GM18507 (cell line): ENCODE measurements at regions not wholly inside any gene's neighbourhood (a gene's known extent, or its start where the extent isn't known, plus 50 kb on each side); places are given as distances from the start of the nearest gene placed in this dataset.
"Not testable (repeated sequence)": the region's sequence is repeated elsewhere in the genome, so short reads cannot be mapped to it uniquely, and the experiment has no call there.

Source experiments
- DNase-seq: peaks from one replicate; pipeline ENCODE4 v3.0.0; 2011; ENCODE audit warnings: low read depth; ENCODE audit not compliant: insufficient read length; ENCODE audit errors: extremely low spot score
- FAIRE-seq: peaks from 2 replicates; lab custom pipeline; 2011; peaks lifted over from hg19 to GRCh38; lab: Jason Lieb, UNC

DNA sequence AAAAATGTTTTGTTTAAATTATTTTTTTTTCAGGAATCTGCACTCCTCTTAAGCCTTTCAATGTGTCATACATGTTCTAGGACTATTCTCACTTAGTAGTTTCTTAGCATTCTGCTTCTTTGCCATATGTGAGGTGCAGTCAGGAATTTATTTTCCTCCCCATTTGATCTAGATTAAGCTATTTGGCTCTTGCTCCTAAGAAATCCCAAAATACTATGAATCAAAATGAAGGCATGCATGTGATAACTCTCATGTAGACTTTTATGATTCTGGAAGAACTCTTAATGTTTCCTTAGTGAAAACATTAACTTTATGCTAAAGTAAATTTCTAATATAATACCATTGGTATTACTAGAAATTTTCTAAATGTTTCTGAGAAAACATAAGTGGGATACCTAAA is 664.5 kb downstream of the RAPGEF2 start:
- DNase-seq = no peak

DNA sequence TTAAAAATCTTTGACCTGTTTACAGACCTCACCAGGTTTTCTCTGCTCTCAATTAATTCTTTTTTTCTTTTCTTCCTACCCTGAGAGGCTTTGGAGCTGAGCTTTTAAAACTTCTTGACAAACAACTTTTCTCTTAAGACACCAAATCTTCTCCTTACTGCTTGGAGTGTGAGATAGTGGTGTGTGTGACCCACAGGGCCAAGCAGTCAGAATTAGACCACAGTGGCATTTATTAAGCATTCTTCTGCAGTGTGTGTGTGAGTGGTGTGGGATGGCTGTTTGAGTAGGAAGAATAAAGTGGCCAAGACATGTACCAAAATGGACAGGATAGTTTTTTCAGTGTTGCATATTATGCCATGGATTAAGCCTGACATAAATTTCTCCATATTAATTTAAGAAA is 665.1 kb downstream of the RAPGEF2 start:
- FAIRE-seq = no peak
- DNase-seq = no peak

More for the DNA sequence above, 664.5 kb downstream of the RAPGEF2 start:
- FAIRE-seq = no peak

DNA sequence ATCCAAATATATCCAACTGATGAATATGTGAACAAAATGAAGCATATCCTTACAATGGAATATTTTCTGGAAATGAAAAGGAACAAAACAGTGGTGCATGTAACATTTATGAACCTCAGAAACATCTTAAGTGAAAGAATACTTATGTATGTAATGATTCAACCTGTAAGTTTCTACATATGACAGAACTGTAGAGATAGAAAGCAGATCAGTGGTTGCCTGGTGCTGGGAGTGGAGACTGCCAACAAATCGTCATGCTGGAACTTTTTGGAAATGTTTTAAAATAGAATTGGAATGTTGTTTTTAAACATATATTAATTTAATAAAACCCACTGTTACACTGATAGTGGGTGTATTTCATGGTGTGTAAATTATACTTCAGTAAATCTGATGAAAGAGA is 667.5 kb downstream of the RAPGEF2 start:
- DNase-seq = no peak
- no peak for FAIRE-seq

DNA sequence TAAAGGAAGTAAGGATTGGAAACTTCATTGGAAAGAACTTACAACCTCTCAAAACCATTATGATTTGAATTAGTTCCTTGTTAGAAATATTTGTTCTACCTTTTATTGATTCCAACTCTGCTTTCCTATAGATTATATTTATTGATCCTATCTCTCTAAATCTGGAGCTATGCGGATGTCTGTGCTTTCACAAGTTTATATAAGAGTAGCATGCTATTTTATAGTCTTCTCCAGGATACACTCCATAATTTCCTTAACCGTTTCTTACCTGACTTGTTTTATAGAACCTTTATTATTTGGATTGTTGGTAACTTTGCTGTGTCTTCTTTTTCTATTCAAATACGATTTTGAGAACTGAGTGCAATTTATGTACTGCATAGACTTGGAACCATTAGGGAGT is 668.1 kb downstream of the RAPGEF2 start:
- FAIRE-seq (no peak), DNase-seq (no peak)

DNA sequence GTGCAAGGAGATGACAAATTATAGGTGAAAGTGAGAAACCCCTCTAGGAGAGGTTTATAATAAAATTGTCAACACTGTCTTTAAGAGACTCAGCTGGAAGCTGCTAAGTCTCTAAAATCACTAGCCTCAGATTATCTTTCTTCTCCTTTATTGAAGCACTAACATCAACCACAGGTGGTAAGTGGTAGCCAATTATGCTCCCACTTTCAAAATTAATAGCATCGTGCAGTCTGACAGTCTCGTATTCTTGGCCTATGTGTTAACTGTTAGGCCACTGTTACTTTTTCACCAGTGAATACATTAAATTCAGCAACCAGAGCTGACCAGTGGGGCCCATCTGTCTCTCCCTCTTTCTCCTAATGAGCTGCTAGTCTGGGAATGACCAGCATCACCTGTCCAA is 674.1 kb downstream of the RAPGEF2 start:
- DNase-seq (no peak), FAIRE-seq (no peak)

DNA sequence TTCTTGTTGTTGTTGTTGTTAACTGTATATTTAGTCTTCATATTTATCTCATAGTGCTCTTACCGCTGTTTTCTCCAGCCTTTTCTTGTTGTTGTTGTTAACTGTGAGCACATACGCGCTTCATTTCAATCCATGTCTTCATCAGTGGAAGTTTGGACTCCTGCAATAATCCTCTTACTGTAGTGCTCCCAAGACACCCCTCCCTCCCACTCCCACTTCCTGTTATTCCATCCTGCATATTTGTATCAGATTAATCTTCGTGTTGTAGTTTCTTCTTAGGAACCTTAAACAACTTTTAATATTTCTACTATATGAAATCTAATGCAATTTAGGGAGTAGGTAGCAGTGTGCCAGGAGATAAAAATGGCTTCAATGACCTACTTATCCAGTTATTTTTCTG is 674.8 kb downstream of the RAPGEF2 start:
- no peak for FAIRE-seq
- no peak for DNase-seq

DNA sequence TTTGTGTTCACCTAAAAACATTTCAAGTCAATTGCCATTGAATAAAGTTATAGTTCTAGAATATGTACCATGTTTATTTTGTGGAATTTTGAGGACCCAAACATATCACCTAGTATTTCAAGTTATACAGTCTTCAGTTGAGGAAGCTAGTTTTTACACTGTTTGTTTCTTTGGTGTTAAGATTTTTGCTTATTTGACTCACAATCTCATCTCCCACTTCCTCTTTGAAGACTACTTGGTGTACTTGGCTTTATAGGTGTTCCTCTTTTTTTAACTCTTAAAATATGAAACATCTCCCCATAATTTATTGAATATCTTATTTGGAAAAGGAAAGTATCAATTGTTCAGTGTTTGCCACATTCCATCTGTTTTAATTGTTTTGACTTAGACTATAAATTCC is 675.4 kb downstream of the RAPGEF2 start:
- FAIRE-seq = no peak
- no peak for DNase-seq

DNA sequence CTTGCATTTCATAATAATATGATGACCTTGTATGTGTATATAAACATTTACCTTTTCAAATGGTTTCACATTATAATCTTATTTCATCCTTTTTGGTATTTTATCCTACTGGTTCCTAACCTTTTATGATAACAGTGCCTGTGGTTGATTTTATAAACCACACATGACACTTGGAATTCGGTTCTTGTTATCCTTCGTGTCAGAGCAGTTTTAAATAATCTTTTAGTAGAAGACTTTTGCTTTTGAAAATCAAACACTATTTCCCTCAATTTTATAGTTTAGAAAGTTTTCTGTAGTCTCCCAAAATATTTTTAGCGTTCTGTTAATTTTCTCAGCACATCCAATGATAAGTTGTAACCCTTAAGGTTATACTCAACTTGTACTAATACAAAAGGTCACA is 676.8 kb downstream of the RAPGEF2 start:
- FAIRE-seq (no peak), DNase-seq (no peak)

DNA sequence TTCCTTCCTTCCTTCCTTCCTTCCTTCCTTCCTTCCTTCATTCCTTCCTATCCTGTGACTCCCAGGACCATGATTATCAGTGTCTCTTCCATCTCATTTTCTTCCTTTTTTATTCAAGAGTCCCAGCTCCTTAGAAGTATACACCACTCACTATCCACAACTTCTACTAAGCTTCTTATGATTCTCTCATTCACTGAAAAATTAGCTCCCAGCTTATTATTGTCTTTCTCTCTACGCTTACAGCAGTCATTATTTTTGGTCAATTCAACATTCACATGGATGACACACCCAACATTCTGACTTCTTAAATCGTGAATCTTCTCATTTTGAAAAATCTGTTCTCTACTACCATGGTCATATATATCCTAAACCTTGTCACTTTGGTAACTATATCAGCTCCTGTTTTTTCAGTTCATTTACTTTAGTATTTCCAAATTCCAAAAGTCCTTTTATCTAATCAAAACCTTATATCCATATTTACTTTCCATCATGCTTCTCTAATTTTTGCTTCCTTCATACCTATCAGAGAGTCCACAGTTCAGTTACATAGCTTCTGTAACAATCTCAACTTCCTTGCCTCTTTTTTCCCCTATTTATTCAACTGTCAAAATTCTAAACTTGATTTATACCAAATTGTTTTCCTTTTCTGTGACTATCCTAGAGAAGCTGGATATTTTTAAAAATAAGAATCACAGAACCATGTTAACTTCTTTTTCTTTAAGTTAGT is 677.5 kb downstream of the RAPGEF2 start:
- no peak for DNase-seq
- FAIRE-seq = no peak

DNA sequence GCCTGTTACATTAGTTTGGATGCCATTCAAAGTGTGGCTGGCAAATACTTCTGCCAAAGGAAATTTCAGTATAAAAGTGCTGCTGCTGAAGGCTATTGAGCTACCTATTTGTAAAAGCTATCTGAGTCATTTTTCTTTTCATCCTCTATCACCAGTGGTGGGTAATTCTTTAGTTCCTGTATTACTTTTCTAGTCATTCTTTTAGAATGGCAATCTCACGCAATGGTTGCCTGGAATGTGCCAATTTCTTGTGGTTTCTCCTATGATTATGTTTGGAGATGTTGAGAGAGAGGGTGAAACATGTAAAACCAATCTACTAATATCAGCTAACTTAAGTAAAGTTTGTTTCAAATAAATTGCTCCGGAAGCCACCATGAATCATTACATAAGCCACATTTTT is 685.0 kb downstream of the RAPGEF2 start:
- FAIRE-seq (no peak), DNase-seq (no peak)

DNA sequence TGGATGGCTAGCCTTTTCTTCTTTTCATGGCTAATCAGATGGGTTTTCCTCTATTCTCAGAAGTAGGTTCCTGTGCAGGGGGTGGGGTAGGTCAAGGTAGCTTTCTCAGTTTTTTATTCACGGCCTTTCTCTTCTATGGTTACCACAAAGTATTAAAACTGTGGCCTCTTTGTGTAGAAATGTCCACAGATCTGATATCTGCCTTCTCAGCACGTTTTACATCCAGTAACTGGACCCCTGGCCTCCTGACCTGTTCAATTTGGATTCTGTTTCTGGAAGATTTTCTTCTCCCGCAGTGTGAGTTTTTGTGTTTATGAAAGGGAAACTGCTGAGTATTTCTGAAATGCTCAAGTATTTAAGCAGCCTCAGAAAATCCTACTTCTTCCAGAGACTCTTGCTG is 688.5 kb downstream of the RAPGEF2 start:
- no peak for FAIRE-seq

DNA sequence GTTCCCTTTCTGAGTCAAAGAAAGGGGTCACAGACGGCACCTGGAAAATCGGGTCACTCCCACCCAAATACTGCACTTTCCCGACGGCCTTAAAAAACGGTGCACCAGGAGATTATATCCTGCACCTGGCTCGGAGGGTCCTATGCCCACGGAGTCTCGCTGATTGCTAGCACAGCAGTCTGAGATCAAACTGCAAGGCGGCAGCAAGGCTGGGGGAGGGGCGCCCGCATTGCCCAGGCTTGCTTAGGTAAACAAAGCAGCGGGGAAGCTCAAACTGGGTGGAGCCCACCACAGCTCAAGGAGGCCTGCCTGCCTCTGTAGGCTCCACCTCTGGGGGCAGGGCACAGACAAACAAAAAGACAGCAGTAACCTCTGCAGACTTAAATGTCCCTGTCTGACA is 701.7 kb downstream of the RAPGEF2 start:
- FAIRE-seq = not testable (repeated sequence)

More for the DNA sequence above, 688.5 kb downstream of the RAPGEF2 start:
- DNase-seq = no peak

DNA sequence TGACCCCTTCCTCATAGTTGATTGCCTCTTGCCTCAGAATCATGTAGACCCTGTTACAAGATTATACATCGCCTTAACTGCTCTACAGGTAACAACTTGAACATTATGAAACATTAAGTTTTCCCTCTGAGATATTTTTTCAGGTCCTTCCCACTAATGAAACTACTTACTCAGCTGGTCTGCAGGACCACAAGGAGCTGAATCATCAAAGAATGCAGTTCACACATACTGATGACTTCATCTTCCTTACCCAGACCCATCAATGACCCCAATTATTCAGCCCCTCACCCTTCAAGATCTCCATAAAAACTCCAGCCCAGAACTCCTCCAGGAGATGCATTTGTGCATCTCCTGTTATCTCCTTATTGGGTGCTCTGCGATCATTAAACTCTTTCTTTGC is 720.9 kb downstream of the RAPGEF2 start:
- FAIRE-seq = no peak

More for the DNA sequence above, 701.7 kb downstream of the RAPGEF2 start:
- not testable (repeated sequence) for DNase-seq

DNA sequence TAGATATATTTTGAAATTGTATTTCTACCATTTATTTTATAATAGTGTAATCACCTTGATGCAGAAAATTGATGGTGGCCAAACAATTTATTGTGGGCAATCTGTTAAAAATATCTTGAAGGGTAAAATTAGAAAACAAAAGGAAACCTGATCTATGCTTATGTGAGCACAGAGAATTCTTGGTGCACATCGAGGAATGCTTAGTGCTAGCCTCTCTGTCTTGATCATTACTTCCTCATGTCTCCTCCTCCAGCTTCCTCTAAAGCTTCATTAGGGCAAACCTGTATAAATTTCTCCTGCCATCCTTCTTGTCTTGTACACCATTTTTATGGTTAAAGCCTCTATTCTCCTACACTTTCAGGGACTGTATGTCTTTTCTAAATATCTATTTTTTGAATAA is 725.8 kb downstream of the RAPGEF2 start:
- no peak for FAIRE-seq

More for the DNA sequence above, 720.9 kb downstream of the RAPGEF2 start:
- DNase-seq = no peak

DNA sequence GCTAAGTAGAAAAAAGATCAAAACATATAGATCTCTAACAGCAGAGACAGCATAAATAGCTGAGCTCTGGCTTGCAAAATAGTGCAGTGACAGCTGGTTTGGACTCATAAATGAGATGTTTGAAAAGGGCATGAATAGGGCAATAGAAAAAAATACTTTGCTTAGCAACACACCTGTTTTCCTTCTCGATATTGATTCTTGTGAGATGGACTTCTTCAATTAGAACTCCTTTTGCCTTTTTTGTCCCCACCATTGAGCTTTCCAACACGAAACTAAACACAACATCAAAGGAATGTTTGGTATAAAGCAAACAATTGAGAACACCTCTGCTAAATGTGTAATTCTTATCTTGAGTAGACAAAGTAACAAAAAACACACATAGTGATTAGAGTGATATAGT is 726.3 kb downstream of the RAPGEF2 start:
- no peak for DNase-seq
- no peak for FAIRE-seq

More for the DNA sequence above, 725.8 kb downstream of the RAPGEF2 start:
- DNase-seq = no peak

DNA sequence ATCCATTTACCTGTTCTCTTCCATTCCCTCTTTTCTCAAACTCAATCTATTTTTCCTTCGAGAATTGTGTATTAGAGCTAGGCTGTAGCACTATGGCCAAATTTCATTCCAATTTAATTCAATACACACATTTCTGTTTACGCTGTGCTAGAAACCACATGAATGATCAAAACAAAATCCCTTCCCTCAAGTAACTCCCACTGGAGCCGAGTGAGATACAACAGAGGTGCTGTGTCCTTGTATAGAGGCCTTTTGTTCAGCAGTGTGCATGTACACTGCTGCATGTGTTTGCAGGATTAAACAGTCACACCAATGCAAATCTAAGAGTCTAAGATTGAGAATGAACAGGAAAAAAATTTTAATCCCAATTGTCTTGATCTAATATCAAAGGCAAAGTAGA is 734.2 kb downstream of the RAPGEF2 start:
- DNase-seq = no peak
- no peak for FAIRE-seq

DNA sequence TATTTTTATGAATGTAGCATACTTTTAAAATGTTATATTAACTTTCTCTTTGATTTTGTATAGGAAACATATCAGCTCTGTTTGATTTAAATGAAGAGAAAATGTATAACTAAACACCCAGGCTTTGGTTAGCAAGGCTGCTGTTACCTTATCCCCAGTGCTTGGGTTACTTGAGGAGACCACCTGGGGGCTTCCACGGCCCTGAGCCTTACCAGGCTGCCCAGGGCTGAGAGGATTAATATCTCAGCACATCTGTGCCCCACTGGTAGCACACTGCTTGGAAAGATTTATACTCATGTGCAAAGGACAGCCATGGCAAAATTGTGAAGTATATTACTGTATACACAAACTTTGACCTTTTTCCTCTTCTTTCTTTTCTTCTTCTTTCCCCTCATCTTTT is 752.9 kb downstream of the RAPGEF2 start:
- FAIRE-seq (no peak), DNase-seq (no peak)

DNA sequence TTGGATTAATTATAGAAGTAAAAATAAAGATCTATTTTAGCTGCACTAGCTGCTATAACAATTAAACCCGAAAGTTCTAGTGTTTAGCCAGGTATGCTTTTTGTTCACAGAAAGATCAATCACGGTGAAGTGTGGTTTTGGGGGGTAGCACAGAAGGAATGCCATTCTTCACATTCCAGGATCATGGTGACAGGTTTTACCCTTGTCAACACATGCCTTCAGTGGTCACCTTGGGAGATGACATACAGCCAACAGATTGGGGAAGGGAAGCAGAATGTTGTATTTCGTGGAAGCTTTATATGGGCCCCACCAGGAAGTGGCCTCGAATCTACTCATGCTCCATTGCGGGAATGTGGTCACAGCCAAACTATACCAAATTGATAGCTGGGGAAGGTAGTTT is 753.6 kb downstream of the RAPGEF2 start:
- FAIRE-seq (no peak), DNase-seq (no peak)

DNA sequence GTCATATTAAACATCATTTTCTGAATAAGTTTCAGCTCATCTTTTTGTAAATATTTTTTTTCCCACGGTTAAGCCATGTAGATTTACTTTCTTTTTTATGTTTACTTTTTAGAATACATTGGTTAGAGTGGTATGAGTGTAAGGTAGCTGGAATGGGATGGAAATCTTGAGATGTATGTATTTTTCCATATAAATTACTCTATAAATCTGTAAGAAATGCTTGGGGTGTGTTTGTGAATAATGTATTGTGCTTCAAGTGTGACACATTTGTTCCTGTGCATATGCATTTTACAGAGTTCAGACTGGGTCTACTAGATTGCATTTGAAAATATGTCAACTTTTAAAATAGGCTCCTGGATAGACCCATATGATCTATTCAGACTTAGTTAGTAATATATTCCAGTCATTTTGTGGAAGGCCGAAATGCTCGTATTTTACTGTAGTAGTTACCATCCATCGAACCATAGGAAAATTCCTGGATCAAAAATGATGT is 756.8 kb downstream of the RAPGEF2 start:
- DNase-seq (no peak), FAIRE-seq (no peak)

DNA sequence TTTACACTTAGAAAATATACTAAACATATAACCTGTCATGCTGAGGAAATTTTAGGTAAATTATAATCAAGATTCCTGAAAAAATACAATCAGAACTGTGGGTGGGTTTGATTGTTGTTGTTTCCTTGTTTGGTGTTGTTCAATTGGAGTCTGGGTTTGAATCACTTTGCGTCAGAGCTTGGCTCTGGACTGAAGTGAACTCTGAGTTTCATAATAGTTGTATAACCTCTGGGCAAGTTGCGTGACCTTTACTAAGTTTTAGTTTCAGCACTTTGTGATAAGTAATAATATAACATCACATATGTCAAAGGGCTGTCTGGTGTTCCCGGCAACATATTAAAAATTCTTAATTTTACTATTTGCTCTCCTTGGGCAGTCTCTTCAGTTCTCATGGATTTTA is 758.1 kb downstream of the RAPGEF2 start:
- DNase-seq (no peak), FAIRE-seq (no peak)

DNA sequence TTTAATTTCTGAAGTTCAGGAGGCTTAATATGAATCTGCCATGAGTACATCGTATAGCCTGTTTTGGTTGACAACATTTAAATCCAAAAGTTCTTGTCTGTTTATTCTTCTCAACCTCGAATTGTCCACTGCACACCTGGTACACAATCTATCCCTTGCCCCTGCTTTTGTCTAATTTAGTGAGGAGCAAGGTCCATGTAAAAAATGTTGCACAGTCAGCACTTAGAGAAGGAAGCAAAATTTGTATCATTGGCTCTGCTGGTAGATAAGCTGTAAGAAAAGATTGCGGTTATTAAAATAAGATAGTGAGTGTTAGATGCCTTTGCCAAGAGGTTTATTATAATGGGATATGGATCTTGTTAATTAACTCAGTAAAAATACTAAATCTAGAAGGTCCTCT is 761.5 kb downstream of the RAPGEF2 start:
- FAIRE-seq = no peak
- no peak for DNase-seq

DNA sequence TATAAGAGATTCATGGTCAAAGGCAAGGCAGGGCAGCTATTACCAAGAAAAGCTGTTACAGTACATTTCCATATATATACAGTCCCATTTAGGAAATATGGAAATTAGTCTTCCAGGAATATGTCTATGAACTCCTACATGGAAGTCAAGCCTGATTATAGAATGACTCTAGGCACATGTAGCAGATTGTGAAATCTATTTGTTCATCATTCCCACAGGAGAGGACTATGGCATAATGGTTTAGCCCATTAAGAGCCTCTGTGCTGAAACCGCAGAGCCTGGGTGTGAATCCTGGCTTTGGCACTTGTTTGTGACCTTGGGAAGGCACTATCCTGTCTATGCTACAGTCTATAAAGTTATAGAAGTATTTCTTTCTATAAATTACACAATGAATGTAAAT is 764.8 kb downstream of the RAPGEF2 start:
- no peak for FAIRE-seq
- DNase-seq = no peak
